Activated B cell treated with CpG ODN at 0.5 μM for 24 hours (primary cell): ENCODE measurements at regions not wholly inside any gene's neighbourhood (a gene's known extent, or its start where the extent isn't known, plus 50 kb on each side); places are given as distances from the start of the nearest gene placed in this dataset.

Experiments
- ATAC-seq: fragments of 200-7000 bp; cut with Tn5 transposase; one replicate; pipeline ENCODE4 v1.10.0; 2021; ENCODE audit warnings: low read depth, mild to moderate bottlenecking, moderate library complexity
- CTCF ChIA-PET: fragments of 350-600 bp; sonication (Branson Sonifier 250); formaldehyde crosslinking; loops from one replicate; lab custom pipeline; 2021; ENCODE audit warnings: antibody characterized with exemption; lab: Charles Lee
- POLR2A ChIA-PET: fragments of 350-600 bp; sonication (Branson Sonifier 250); formaldehyde crosslinking; loops from one replicate; lab custom pipeline; 2021; ENCODE audit warnings: antibody characterized with exemption; lab: Charles Lee
- DNase-seq: peaks from one replicate; pipeline ENCODE4 v3.0.0; 2022
- H3K27ac Mint-ChIP-seq: one replicate; pipeline ENCODE4 v1.8.0; 2020; ENCODE audit warnings: mixed read lengths
- H3K27me3 Mint-ChIP-seq: one replicate; pipeline ENCODE4 v1.8.0; 2021; ENCODE audit warnings: mixed read lengths
- H3K36me3 Mint-ChIP-seq: one replicate; pipeline ENCODE4 v1.8.0; 2021; ENCODE audit warnings: low read depth, mixed read lengths
- H3K4me1 Mint-ChIP-seq: one replicate; pipeline ENCODE4 v1.8.0; 2021; ENCODE audit warnings: mixed read lengths
- H3K4me3 Mint-ChIP-seq: one replicate; pipeline ENCODE4 v1.8.0; 2020; ENCODE audit warnings: mild to moderate bottlenecking, mixed read lengths
- H3K9me3 Mint-ChIP-seq: one replicate; pipeline ENCODE4 v1.8.0; 2020; ENCODE audit warnings: mixed read lengths
- CTCF ChIP-seq: fragments of 200-600 bp; IDR thresholded peaks from one replicate; pipeline ENCODE4 v1.8.0; 2022; ENCODE audit warnings: antibody characterized with exemption, mild to moderate bottlenecking
- intact Hi-C: fragments of 100-400 bp; cut with micrococcal nuclease; formaldehyde crosslinking; loops from one replicate; pipeline ENCODE4 v1.15.1; 2024

DNA sequence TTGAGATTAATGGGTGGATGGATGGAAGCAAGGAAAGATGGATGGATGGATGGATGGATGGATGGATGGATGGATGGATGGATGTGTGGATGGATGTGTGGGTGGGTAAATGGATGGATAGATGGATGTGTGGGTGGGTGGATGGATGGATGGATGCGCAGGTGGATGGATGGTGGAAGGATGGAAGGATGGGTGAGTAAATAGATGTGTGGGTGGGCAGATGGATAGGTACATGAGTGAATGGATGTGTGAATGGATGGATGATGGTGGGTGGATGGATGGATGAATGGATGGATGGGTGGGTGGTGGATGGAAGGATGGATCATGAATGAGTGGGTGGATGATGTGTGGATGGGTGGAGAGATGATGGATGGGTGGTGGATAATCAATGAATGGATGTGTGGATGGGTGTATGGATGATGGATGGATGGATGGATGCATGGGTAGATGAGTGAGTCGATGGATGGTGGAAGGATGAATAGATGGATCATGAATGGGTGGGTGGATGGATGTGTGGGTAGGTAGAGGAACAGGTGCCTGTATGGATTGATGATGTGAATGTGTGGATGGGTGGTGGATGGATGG is 375.2 kb downstream of the BRD1 start:
- H3K27ac Mint-ChIP-seq: no peak overlapping the region
- no peak for TF ChIP-seq CTCF
- H3K4me3 Mint-ChIP-seq: no peak overlapping the region
- H3K9me3 Mint-ChIP-seq: no peaks in the 10 kb centered on the region
- peaks cover 26% of the 10 kb centered on the region for H3K27me3 Mint-ChIP-seq
- intact Hi-C loops: no loop called here
- ChIA-PET CTCF (no interaction called here), POLR2A (no interaction called here)
- ATAC-seq: no peak
- H3K4me1 Mint-ChIP-seq: no peaks in the 10 kb centered on the region
- DNase-seq: no peak
- no peaks in the 10 kb centered on the region for H3K36me3 Mint-ChIP-seq

- ChIA-PET CTCF (no interaction called here), POLR2A (no interaction called here)
- intact Hi-C loops: no loop called here
- Mint-ChIP-seq H3K4me3 (no peak overlapping the region), H3K9me3 (no peaks in the 10 kb centered on the region), H3K4me1 (no peaks in the 10 kb centered on the region), H3K27me3 (peaks cover 26% of the 10 kb centered on the region), H3K27ac (no peak overlapping the region), H3K36me3 (no peaks in the 10 kb centered on the region)
- TF ChIP-seq CTCF: no peak
- DNase-seq (no peak), ATAC-seq (no peak)
Measured at GRCh38 chr22:49451070-49451840, 376.4 kb downstream of the BRD1 start.

DNA sequence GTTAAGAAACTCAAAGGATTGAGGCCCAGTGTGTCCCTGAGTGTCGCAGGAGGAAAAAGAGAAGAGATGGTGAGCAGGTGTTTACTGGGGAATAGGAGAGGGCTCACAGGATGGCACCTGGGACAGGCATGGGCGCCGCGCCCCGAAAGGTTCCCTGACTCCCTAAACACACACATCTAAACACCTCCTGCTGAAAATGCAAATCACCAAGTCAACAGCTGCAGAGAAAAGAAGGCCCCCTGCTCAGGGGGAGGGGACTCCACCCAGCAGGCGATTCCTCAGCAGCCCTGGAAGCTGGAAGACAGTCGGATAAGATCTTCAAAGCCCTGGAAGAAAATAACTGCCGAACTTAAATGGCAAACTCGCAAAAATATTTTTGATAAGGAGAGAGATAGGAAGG is 377.2 kb downstream of the BRD1 start:
- Mint-ChIP-seq H3K36me3 (no peaks in the 10 kb centered on the region), H3K4me3 (no peak overlapping the region), H3K27me3 (peaks cover 26% of the 10 kb centered on the region), H3K4me1 (no peaks in the 10 kb centered on the region), H3K9me3 (no peaks in the 10 kb centered on the region), H3K27ac (no peak overlapping the region)
- CTCF ChIA-PET: no interaction called here
- no peak for TF ChIP-seq CTCF
- no peak for DNase-seq
- intact Hi-C loops: no loop called here
- ATAC-seq: no peak
- POLR2A ChIA-PET: no interaction called here

DNA sequence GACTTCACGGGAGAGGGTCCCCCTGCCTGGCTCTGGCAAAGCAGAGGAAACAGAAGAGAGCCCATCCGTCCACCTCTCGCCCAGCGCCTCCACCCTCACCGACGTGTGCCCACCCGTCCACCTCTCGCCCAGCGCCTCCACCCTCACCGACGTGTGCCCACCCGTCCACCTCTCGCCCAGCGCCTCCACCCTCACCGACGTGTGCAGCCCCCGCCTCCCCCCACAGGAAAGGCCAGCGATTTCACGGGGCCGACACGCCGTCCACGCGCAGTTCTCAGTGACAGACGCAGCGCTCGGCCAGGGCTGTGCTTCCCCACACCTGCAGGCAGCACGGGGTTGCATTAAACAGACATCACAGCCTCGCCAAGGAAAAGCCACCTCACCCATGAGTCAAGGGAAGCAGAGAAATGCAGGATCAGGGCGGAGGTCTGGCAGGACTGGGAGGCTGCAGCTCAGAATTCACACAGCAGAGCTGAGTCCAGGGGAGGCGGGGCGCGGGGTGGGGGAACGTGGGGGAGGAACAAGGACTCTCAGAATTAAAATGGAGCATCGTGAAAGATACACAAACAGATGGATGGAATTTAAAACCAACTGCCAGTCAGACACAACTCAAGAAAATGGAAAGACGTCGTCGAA is 377.7 kb downstream of the BRD1 start:
- ChIA-PET POLR2A (no interaction called here), CTCF (no interaction called here)
- TF ChIP-seq CTCF: no peak
- DNase-seq: no peak
- Mint-ChIP-seq H3K4me1 (no peaks in the 10 kb centered on the region), H3K27ac (no peak overlapping the region), H3K36me3 (no peaks in the 10 kb centered on the region), H3K4me3 (no peak overlapping the region), H3K27me3 (peaks cover 21% of the 10 kb centered on the region), H3K9me3 (no peaks in the 10 kb centered on the region)
- ATAC-seq: no peak
- intact Hi-C loops: no loop called here

- ATAC-seq: no peak
- Mint-ChIP-seq H3K27ac (no peak overlapping the region), H3K36me3 (no peaks in the 10 kb centered on the region), H3K4me3 (no peak overlapping the region), H3K9me3 (no peaks in the 10 kb centered on the region), H3K27me3 (peaks cover 23% of the 10 kb centered on the region), H3K4me1 (no peaks in the 10 kb centered on the region)
- ChIA-PET POLR2A (no interaction called here), CTCF (no interaction called here)
- intact Hi-C loops: no loop called here
- TF ChIP-seq CTCF: no peak
- DNase-seq: no peak
Measured at GRCh38 chr22:49449377-49449776, 378.3 kb downstream of the BRD1 start.
